ENCODE measurements at regions not wholly inside any gene's neighbourhood (a gene's known extent, or its start where the extent isn't known, plus 50 kb on each side); places are given as distances from the start of the nearest gene placed in this dataset.

- in situ Hi-C loops (cut with HindIII; ENCODE audit: low sequenced_read_pairs), result no loop called here
Observed at GRCh38 chr22:48857202-48857805, 970.4 kb downstream of the BRD1 start.

DNA sequence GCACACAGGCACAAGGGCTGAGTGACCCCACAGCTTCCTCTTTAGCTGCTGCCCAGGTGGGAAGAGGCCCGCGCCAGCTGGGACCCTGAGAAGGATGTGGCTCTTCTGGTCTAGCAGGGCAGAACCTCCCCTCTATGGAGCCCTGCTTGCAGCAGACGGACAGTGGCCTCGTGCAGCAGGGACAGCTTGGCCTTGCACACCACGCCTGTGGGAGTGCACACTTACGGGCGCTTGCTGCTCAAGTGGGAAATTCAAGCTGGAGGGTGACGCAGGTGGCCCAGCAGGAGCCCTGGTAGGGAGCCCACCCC lies 971.4 kb downstream of the BRD1 start:
- in situ Hi-C loops (cut with HindIII; ENCODE audit: low sequenced_read_pairs), result no loop called here

- in situ Hi-C loops (cut with HindIII; ENCODE audit: low sequenced_read_pairs), result no loop called here
Observed at GRCh38 chr22:48855593-48856307, 971.9 kb downstream of the BRD1 start.

- in situ Hi-C loops (cut with HindIII; ENCODE audit: low sequenced_read_pairs), result no loop called here
Observed at GRCh38 chr22:48855013-48855412, 972.7 kb downstream of the BRD1 start.

DNA sequence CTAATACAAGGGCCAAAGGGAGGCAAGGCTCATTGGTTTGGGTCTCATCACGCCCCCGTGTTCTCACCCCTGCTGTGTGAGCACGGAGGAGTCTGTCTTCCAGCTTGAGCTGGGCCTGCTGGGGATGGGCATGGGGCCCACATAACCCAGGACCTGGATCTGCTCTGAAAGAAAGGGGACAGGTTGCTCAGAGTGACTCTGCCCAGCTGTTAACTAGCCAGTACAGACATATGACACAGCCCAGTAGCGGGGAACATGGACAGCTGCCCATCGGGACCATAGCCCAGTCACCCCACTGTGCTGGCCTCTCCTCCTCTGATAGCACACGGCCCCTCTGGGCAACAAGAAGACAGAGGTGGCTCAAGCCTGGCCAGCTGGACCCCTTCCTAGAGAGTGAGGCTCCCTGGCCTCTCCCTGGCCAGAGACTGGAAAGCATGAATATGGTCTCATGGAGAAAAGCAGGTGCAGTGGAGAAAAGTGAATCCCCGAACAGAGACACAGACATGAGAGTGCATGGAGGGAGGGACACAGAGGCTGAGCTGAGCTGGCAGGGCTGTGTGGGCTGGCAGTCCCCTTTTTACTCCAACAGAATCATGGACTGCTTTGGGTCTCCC lies 973.9 kb downstream of the BRD1 start:
- in situ Hi-C loops (cut with HindIII; ENCODE audit: low sequenced_read_pairs), result no loop called here

DNA sequence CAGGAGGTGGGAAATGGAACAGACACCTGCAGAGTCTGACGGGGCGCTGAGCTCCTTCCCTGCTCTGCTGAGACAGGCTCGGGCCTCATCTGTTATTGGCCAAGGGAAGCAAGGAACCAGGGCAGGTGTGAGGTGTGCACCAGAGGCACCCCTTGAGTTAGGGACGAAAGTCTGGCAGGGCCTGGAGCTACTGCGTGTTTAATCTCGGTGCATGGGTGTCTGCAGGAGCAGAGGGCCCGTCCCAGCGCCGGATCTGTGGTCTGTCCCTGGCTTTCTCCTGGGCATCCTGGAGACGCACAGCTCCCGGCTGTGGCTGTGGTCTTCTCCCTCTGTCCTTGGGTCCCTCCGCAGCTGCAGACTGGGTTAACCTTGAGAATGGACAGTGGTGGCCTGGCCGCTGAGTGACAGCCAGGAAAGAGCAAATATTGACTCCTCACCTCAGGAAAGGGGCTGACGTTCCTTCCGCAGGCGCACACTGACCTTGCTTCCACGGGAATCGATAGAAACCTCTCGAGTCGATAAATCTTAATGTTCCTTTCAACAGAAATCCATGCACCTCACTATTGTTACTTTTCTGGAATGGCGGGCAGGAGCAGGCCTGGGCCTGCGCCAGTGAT lies 975.6 kb downstream of the BRD1 start:
- in situ Hi-C loops (cut with HindIII; ENCODE audit: low sequenced_read_pairs), result no loop called here

GRCh38 chr22:48850658-48851287 lies 976.9 kb downstream of the BRD1 start:
- in situ Hi-C loops (cut with HindIII; ENCODE audit: low sequenced_read_pairs), result no loop called here

- in situ Hi-C loops (cut with HindIII; ENCODE audit: low sequenced_read_pairs), result no loop called here
Observed at GRCh38 chr22:48849963-48850657, 977.6 kb downstream of the BRD1 start.

- in situ Hi-C loops (cut with HindIII; ENCODE audit: low sequenced_read_pairs), result no loop called here
Observed at GRCh38 chr22:48849219-48849912, 978.3 kb downstream of the BRD1 start.

DNA sequence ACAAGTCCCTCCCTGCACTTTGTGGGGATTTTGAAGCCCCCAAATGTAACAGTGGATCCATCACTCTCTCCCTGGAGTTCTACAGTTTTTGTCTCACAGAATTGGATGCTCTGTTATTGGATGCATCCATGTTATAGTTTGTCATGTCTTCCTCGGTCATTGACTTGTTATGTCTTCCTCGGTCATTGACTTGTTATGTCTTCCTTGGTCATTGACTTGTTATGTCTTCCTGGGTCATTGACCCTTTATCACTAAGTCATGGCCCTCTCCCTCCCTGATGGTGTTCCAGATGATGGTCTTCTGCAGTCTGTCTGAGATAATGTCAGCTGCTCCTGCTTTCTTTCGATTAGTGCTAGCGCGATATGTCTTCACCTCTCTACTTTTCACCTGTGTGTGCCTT lies 981.5 kb downstream of the BRD1 start:
- in situ Hi-C loops (cut with HindIII; ENCODE audit: low sequenced_read_pairs), result no loop called here

GRCh38 chr22:48845356-48845936 lies 982.2 kb downstream of the BRD1 start:
- in situ Hi-C loops (cut with HindIII; ENCODE audit: low sequenced_read_pairs), result no loop called here

GRCh38 chr22:48844056-48844675 lies 983.5 kb downstream of the BRD1 start:
- in situ Hi-C loops (cut with HindIII; ENCODE audit: low sequenced_read_pairs), result no loop called here

DNA sequence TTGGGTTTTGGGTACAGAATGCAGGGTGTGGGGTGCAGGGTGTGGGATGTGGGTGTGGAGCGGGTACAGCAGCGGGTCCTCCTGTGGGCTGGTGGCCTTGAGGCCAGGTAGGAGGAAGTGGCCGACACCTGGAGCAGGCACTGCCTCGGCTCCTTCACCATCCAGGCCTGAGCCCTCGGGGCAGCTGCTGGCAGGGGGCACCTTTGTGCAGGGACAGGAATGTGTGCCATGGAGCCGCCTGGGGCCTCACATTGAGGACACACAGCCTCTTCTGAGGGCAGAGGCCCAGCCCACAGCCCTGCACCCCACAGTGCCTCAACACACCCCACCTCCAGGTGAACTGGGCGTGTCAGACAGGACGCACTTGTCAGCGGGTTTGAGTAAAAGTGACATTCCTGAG lies 984.0 kb downstream of the BRD1 start:
- in situ Hi-C loops (cut with HindIII; ENCODE audit: low sequenced_read_pairs), result no loop called here

DNA sequence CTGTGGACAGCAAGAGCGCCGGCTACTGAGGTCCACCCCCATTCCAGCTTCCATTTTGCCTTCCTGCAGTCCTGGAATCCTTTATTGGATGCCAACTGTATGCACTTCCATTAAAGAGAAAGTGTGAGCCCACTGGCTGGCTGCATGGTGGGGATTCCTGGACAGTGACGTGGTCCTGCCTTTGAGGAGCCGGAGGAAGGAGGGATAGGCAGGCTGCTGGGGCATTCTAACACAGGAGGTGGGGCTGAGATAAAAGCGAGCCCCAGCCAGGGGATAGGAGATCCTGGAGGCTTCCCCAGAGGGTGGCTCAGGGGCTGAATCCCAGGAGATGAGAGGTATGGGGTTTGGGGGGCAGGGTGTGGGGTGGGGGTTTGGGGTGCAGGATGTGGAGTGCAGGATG lies 984.7 kb downstream of the BRD1 start:
- in situ Hi-C loops (cut with HindIII; ENCODE audit: low sequenced_read_pairs), result no loop called here

DNA sequence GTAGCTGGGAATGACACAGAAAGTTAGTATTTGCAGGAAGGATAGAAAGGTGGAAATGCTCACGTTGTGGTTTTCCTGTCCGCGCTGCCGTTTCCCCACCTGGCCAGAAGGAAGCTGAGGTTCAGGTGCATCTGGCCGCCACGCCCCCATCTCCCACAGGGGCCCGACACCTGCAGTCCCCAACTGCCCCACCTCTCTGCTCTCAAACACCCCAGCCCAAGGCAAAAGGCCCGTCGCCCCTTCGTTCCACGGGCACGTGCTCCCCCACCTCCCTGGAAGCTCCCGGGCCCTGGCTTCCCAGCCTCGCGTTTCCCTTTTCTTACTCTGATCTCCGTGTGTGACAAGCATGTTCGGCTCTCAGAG lies 985.1 kb downstream of the BRD1 start:
- in situ Hi-C loops (cut with HindIII; ENCODE audit: low sequenced_read_pairs), result no loop called here

DNA sequence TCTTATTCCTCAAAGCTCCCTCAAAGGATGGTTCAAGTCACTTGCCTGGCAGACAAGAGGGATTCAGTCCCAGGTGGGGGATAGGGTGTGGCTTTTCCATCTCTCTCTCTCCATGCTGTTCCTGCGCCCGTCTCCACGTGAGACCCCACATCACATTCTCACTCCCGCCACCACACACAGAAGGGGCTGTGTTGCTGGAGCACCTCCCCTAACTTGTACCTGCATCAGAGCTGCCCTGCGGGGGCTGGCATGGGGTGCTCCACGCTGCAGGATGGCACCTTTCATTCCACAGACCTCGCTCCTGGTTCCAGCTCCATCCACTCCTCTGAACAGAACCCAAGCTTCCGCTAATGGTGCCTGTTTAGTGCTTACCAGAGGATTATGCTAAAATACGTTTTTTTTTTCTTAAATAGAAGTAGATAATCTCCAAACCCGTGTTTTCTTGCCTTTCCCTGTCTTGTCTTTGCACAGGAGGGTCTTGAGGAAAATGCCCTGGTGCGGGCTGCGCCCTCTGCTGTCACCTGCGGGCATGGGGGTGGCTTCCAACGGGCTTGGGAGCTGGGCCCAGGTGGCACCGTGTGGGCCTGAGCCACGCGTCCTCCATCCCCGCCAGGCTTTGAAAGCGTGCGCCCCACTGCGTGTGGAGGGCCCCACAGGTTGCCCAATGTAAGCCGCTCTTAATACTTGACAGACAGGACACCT lies 985.6 kb downstream of the BRD1 start:
- in situ Hi-C loops (cut with HindIII; ENCODE audit: low sequenced_read_pairs), result no loop called here

DNA sequence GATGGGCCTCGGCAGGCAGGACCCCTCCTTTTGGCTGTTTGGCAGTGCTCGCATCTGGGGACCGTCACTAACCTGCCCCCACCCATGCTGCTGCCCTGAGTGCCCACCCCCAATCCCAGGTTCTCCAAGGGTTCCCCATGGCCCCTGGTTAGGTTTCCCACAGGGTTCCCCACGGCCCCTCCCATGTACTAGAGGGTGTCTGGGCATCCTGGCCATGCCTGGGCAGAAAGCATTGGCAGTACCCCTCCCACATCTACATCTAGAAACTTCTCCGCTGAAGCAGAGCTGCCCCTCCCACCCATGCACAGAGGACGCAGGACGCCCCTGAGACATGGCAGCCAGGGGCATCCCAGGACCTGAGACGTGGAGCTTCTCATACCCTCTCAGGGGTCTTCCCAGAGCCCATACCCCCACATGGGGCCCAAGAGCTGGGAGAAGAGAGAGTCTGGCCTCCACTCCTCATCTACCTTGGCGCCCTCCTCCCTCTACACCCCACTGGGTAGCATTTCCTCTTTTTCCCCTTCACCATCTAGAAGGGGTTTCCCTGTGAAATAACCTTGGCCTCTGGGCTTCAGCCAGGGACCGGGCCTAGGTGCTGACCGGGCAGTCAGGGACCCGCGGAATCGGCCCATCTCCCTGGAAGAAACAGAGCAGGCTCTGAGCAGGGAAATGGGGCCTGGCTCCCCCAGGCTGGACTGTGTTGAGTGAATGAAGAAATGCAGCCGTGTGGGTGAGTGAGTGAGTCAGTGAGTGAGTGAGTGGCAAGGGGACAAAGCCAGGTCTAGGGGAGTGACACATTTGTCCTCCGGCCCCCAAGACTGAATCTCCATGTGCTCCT lies 987.3 kb downstream of the BRD1 start:
- in situ Hi-C loops (cut with HindIII; ENCODE audit: low sequenced_read_pairs), result no loop called here

Data from DLD1 (cell line).